GM21447 (cell line): ENCODE measurements at regions not wholly inside any gene's neighbourhood (a gene's known extent, or its start where the extent isn't known, plus 50 kb on each side); places are given as distances from the start of the nearest gene placed in this dataset.
"Not testable (repeated sequence)": the region's sequence is repeated elsewhere in the genome, so short reads cannot be mapped to it uniquely, and the experiment has no call there.

Source experiments
- ATAC-seq: cut with Tn5 transposase; IDR thresholded peaks from one replicate; pipeline ENCODE4 v1.9.1; 2021; ENCODE audit not compliant: unreplicated experiment

DNA sequence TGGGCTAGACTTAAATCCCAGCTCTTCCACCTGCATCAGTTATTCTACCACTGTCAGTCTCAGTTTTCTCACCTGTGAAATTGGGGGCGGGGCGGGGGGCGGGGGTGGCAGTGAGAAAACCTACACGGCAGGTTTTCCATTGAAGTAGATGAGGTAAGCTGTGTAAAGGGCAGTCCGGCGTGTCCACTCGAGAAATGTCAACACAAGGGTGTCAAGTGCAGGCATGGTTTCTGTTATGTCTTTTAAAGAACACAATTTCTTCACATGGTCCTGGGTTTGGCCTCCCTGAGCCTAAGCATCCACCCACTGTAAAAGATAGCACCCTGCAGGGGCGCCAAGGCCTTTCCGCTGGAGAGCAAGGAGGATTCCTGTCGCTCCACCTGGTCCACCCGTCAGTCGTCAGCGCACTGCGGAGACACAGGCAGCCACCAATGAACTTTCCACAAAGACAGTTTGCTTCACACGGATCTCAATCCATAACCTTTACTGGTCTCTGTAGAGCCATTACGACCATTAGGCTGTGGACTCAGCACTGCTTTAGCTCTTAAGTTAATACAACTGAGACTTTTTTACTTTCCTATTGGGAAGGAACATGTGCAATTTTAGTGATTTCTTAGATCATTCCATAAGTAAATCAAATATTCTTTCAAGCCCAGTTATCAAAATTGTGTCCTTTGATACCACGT, 99.5 kb upstream of the FOXB1 start:
- no peak for ATAC-seq

DNA sequence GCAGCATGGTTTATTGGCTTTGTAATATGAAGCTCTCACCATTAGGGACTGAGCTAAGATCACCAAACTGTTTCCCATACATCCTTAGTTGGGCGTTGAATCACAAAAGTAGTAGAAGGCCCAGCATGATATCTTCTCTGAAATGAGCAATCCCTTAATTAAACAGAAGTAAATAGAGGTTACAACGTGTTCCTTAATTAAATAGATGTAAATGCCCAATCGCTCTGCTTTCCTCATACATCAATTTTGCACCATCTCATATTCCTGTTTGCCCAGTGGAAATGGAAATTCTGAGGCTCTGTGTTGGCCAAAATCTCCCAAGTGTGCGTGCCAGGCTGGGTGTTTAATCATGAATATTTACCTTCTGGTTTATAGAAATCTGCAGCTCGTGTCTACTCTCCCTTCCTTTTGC, 107.4 kb upstream of the FOXB1 start:
- no peak for ATAC-seq

DNA sequence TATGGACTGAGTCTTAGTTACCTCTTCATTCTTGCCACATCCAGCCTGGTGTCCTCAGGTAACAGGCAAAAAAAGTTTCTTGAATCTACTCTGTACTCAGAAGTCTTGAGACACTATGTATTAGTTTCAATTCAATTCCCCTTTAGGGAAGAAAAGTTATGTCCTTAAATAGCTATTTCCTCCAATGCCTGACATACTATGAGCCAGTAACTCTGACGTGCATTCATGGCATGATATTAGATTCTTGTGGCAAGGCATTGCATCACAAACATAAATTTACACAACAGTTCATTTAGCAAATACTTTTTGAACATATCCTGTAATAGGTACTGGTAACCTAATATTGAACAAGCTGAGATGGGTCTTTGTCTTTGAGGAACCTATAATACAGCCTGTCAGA, 109.3 kb upstream of the FOXB1 start:
- ATAC-seq = no peak

DNA sequence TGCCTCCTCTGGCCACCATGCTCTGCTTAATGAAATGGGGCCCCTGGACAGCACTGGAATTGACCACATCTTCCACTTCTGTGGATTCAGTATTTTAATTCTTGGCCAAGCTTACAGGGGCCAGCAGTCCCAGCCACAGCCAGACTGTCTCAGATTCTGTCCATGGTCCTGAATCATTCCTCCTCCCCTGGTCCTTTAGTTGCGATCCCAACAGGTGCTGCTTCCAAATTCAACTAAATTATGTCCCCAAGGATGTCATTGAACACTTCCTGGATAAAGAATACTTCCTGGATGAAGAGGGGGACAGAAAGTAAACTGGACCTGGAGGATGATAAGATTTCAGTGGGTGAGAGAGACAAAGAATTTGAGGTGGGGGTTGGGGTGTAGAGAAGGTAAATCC, 111.1 kb upstream of the FOXB1 start:
- ATAC-seq = no peak

DNA sequence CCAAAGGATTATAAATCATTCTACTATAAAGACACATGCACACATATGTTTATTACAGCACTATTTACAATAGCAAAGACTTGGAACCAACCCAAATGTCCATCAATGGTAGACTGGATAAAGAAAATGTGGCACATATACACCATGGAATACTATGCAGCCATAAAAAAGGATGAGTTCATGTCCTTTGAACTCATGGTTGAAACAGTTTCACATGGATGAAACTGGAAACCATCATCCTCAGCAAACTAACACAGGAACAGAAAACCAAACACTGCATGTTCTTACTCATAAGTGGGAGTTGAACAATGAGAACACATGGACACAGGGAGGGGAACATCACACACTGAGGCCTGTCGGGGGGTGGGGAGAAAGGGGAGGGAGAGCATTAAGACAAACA, 116.2 kb upstream of the FOXB1 start:
- ATAC-seq = not testable (repeated sequence)

DNA sequence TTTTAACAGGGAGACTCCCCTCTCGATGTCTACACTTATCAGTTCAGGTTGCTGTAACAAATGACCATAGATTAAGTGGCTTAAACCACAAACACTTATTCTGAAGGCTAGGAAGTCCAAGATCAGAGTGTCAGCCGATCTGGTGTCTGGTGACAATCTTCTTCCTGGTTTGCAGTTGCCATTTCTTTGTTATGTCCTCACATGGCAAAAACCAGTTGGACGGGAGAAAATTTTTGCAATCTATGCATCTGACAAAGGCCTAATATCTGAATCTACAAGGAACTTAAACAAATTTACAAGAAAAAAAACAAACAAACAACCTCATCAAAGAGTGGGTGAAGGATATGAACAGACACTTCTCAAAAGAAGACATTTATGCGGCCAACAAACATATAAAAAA, 116.9 kb upstream of the FOXB1 start:
- no peak for ATAC-seq

DNA sequence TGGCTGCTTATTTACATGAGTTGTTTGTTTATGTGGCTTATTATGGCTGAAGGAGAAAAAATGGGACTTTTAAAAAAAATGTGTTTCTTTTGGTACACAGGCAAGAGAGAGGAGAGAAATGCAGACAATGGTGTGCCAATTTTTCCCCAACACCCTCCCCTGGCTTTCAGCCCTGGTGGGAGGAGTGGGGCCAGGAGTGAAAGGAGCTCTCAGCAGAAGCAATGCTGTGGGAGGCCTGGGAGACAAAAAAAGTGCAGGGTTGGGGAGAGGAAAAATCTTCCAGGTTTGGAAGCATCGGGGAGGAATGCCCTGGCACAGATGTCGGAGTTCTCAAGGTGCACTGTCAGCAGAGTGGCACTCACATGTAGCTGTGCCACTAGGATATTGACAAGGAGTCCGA, 117.7 kb upstream of the FOXB1 start:
- no peak for ATAC-seq

DNA sequence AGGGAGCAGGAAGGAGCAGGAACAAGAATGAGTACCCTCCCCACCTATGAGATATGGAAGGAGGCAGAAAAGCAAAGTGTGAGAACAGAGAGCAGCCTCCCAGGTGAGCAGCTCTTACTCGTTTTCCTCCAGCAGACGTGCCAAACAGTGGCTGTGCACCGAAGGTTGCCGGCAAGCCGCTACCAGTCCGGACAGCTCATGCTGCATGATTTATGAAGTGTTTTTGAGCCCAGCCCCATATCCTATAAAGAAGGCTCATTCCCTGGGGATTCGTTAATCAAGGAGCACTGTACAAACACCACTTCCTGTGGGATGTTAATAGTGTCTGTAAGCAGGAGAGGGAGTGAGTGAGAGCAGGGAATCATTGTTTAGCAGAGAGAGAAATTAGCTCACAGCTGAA, 118.3 kb upstream of the FOXB1 start:
- no peak for ATAC-seq

DNA sequence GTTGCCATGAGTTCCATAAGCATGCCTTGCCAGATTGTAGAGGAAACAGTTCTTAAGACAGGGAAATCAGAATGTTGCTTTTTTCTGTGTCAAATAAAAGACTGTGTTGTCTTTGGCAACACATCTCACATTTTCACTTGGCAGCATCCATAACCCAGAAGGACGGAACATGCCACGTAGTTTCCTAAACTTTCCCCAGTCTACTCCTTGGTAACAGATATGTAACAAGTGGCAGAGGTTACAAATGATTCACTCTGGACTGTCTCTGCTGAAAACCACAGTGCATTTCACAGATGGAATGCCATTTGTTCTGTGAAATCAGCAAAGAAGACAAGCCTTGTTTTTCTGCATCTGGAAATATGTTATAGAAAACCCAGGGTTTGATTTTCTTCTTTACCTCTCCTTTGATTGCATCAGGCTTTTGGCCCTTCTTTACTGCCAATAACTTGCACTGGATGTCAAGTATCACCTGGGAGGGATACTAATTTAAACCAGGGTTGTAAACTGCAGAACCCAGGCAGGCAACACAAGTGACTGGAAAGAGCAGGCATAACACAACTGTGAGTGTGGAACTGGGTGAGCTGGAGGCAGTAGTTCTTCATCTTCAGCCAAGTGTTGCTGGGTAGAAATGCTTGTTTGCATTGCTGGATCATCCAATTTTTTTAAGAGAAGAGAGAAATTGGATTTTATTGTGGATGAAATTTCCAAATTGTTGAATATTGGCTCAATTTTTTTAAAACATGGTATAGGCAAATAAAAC, 124.4 kb upstream of the FOXB1 start:
- no peak for ATAC-seq

DNA sequence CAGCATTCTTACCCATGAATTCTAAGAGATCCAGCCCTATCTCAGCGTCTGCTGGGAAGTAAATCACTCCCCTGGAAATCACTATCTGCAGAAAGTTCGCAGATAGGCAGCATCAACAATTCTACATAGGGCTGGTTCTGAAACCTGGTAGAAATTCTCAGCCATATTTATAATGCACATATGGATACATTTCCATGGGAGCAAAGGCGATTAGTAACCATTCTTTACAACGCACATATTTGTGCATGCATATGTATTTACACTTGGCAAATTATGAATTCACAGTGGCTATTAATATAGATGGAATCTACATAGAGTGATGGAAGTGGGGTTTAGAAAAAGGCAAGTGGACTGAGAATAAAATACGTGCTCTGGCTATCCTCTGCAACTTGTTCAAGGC, 128.0 kb upstream of the FOXB1 start:
- ATAC-seq = no peak

DNA sequence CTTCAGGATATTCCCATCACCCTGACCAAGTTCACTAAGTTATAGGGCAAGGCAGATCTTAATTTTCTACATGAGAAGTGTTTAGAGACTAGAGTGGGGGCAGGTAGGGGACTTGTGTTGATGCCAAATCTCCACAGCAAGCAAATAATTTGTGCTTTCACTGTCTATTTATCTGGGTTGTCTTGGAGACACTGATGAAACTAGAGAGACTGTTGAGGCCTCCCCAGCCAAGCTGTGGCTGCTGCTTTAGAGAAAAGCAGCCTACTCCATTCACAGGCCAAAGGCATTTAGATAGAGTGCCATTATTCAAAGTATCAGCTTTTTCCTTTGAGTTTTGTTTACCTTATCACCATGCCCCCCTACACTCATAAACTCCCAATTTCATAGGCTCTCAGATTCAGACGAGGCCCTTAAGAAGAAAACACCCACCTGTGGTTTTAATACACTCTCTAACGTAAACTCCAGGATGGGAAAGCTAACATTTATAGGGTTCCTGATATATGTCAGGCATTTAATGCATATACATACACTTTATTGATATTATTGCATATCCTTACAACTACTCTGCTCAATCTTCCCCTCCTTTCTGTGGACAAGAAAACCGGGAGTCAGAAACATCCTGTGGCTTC, 130.4 kb upstream of the FOXB1 start:
- no peak for ATAC-seq

DNA sequence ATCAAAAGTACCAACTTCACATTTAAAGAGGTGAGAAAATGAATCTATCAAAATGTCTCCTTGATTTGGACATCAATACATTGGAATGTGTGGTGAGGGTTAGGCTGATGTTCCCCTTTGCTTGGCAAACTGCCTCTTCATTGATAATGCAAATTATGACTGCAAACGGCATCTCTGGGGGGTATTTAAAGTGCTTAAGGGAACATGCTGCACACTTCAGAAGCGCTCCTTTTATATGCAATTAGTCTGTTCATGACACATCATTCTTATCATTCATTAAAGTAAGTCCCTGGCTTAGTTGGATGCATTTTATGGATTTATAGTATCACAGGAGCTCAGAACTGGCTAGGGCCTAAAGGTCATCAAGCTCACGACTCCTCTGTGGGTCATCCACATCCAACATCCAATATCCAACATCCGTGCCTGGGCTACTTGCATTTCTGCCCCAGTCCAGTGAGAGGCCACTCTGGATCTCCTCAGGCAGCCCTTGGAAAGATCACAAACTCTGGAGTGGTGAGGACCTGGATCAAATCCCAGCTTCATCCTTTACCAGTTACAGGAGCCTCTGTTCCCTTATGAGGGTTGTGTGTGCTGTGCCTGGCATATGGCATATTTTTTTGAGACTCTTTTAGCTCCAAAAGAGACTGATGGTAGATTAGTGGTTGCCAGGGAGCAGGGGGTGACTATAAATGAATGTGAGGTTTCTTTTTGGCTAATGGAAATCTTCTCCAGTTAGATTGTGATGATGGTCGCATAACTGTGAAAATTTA, 136.8 kb upstream of the FOXB1 start:
- ATAC-seq = no peak

DNA sequence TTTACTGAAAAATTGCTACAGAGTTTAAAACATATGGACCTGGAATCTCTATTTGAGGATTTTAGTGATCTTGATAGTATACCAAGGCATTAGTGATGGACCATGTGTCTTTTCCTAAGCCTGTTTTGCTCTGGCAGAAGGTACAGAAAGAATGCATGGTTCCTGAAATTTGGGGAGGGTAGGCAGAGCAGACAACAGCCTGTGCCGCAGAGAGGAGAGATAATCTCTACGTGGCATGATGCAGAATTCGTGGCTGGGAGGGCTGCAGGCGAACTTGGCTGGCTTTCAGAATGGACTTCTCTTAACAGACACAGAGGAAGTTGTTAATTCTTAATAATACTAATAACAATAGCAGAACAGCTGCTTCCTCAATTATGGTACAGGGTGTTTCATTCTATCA, 137.5 kb upstream of the FOXB1 start:
- ATAC-seq = no peak

DNA sequence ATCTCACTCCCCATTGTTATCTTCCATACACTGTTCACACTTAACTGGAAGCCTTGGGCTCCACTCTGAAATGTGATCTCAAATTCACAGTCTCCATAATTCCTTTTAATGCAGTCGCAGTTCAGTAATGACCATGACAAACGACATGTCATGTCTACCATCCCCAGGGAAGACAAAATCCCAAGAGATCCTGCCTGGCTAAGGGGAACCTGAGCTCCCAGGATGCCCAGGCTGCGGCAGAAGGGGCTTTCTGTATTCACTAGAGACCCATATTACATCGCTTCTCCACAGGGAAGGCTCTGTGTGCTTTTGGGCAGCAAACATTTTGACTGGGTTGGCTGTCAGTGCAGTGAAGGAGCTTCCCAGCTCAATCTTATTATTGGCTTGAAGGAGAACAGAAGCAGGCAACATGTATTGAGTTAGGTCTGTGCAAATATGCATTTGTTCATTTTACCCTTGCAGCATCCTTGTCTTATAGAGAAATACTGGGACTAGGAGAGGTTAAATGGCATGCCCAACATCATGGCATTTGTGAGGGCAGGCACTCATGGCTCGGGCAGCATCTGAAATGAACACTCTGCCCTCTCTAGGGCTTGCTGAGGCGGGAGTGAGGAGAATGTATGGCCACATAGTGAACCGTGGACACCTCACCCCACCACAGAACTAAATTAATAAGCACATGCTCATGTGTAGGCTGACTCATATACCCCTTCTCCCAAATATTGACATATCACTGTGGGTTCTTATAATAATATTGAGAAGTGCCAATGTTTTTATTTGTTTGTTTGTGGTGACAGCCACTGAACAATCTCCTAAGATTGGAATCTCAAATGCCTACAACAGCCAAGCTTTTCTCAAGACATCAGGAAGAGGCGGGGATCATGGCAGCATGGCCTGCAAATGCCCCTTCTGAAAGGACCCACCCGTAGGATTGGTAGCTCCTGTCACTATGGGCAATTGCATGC, 141.6 kb upstream of the FOXB1 start:
- no peak for ATAC-seq

DNA sequence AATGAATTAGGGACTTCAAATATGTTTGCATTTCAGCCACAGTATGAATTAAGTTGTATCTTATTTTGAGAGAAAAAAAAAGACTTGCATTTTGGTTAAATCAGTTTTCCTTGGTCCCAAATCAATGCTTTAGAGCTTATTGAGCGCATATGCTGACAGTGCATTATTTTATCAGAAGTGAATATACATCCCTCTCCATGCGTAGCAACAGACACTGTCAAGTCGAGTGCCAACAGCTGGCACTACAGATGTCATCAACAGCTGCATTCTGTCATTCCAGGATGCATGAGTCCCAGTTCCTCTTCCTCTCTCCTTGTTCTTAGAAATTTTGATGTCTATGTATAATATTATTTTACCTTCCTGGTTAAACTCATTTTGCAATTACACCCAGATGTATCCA, 156.1 kb upstream of the FOXB1 start:
- no peak for ATAC-seq

DNA sequence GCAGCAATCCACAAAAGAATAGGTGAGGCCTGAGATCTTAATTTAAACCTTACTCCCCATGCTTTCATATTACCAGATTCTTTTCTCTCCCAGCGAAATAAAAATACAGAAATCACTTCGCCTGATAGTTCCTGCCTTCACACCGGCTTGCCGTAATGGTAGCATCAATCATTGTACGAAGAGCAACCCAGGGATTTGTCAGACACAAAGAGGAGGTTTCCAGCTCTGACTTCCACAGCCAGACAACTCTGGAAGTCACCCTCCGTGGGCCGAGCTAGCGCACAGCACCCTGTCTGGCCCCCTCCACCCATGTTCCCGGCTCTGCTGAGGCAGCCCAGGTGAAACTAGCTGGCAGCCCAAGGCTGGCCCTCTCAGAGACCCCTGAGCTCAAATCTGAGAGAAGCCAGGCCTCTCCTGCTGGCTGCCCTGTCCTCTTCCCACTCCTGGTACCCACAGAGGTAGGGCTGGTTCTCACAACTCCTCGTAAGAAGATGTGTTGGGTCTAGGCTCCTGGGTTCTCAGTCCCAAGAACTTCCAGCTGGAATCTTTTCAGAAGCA, 156.9 kb upstream of the BNIP2 start:
- ATAC-seq = no peak

DNA sequence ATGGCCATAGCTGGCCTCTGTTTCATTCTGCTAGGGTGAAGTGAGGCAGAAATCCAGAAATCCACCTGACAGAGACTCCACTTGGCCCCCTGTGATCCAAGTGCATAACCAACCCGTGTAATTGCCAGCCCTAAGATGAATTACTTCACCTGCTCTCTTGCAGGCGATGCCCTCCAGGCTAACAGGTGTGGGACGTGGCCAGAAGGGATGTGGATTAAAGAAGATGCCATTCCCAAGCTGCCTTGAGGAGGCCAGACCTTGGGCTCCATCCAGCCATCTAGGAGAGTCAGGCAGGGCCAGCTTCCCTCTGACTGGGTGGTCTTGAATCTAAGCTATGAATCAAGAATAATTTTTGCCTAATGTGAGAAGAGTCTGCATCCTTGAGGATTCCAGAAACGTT, 154.5 kb upstream of the BNIP2 start:
- ATAC-seq = no peak

DNA sequence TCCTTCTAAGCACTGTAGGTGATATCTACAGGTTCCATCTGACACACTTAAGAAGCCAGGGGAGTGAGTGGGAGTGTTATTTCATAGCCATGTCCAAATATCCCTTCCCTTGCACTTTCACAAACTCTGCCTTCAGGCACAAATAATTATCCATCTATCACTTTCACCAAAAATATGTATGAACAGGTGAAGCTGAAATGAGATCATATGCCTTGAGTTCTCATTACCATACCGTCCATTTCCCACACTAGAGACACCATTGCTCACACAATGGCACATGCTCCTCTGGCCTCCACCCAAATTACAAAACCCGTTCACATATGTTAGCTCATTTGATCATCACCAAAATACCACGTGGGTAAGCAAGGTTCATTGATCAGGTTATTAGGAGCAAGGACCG, 151.9 kb upstream of the BNIP2 start:
- no peak for ATAC-seq

DNA sequence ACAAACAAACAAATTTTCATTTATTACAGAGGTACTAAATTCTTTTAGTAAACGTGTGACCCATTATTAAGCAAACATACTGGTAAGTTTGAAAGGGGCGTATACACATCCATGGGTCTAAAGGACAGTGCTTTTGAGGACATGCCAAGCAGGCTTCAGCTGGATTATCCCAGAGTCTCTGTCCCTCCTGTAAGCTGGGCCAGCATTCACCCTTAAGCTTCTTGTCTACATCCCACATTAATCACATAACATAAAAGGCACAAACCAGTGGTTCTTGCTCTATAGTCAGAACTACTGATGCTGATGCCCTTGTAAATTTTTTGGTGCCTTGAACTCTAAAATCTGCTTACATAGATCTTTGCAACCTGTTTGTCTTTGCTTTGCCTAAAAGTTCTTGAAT, 150.8 kb upstream of the BNIP2 start:
- ATAC-seq = no peak

DNA sequence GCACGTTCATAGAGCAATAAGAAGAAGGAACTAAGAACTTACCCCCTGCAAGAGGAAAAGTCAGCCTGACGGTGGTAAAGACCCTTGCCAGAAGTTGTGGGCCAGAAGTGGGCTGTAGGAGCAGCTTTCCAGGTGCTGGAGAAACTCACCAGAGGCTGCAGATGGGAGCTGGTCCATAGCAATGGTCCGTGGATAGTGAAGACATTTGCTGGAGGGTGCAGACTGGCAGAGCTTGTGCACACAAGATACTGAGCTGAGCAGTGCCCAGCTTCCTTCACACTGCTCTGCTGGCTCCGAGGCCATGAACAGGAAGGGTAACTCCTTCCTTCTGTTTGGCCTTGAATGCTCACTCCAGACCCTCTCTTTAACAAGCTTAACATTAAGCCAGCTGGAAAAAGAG, 149.8 kb upstream of the BNIP2 start:
- ATAC-seq = no peak
